HG02885 (cell line): ENCODE measurements at regions not wholly inside any gene's neighbourhood (a gene's known extent, or its start where the extent isn't known, plus 50 kb on each side); places are given as distances from the start of the nearest gene placed in this dataset.

Source experiments
- ATAC-seq: cut with Tn5 transposase; IDR thresholded peaks from one replicate; pipeline ENCODE4 v1.9.1; 2021; ENCODE audit warnings: mild to moderate bottlenecking; ENCODE audit not compliant: unreplicated experiment, poor library complexity

GRCh38 chr17:79457889-79458288 is 153.0 kb downstream of the RBFOX3 start:
- ATAC-seq: no peak

DNA sequence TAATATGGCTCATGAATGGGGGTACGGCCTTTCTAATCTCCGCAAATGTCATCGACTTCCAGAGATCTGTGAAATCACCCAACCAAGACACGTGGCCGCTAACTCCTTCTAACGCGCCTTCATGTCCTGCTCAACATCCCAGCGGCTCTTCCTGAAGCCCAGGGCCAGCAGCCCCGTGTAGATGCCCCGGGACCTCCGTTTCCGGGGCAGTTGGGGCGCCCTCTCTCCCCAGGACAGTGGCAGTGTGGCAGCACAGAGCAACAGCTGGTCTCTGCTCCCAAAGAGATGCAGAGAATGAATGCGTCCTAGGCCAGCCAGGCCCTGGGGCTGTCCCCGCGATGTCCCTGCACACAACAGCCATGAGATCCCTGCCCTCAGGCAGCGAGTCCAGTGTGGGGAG is 153.5 kb downstream of the RBFOX3 start:
- no peak for ATAC-seq

GRCh38 chr17:79455636-79456035 is 155.2 kb downstream of the RBFOX3 start:
- no peak for ATAC-seq

DNA sequence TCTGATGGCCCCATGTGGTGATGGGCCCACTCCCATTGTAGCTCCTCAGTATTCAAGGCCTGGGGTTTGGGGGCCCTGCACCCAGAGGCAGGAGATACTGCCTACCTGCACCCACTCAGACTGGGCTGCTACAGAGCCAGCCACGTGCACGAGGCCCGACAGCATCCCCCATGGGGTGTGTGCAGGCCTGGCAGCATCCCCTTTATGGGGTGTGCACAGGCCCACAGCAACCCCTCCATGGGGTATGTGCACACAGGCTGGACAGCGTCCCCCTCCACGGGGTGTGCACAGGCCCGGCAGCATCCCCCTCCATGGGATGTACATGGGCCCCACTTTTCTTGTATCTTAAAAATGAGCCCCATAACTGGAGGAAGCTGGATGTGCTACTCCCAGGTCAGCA is 156.0 kb downstream of the RBFOX3 start:
- no peak for ATAC-seq

- ATAC-seq: no peak
Observed at GRCh38 chr17:79453481-79453880, 157.4 kb downstream of the RBFOX3 start.

GRCh38 chr17:79452706-79453105 is 158.1 kb downstream of the RBFOX3 start:
- no peak for ATAC-seq

GRCh38 chr17:79451167-79451566 is 159.7 kb downstream of the RBFOX3 start:
- no peak for ATAC-seq

DNA sequence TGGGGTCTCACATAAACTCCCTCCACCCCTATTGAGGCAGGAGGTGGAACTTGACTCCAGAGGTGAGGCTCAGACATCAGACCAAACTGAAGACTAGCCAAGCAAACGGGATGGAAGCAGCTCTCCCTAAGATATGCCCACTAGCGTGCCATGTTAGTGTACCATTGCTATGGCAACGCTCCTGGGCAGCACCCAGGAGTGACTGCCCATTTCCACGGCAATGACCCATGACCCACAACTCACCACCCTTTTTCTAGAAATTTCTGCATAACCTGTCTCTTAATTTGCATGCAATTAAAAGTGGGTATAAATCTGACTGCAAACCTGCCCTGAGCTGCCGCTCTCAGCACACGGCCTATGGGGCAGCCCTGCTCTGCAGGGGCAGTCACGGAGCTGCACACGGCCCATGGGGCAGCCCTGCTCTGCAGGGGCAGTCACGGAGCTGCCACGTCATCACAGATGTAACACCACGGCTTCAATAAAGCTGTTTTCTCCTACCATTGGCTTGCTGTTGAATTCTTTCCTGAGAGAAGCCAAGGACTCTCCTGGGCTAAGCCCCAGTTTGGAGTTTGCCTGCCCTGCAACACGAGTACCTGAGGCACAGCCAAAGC is 164.3 kb downstream of the RBFOX3 start:
- ATAC-seq: no peak

GRCh38 chr17:79444198-79444597 is 166.7 kb downstream of the RBFOX3 start:
- ATAC-seq: no peak

- ATAC-seq: no peak
Observed at GRCh38 chr17:79443026-79443425, 167.8 kb downstream of the RBFOX3 start.

- no peak for ATAC-seq
Observed at GRCh38 chr17:79441356-79442160, 169.3 kb downstream of the RBFOX3 start.

GRCh38 chr17:79440251-79440650 is 170.6 kb downstream of the RBFOX3 start:
- no peak for ATAC-seq

GRCh38 chr17:79439493-79439892 is 171.4 kb downstream of the RBFOX3 start:
- no peak for ATAC-seq

DNA sequence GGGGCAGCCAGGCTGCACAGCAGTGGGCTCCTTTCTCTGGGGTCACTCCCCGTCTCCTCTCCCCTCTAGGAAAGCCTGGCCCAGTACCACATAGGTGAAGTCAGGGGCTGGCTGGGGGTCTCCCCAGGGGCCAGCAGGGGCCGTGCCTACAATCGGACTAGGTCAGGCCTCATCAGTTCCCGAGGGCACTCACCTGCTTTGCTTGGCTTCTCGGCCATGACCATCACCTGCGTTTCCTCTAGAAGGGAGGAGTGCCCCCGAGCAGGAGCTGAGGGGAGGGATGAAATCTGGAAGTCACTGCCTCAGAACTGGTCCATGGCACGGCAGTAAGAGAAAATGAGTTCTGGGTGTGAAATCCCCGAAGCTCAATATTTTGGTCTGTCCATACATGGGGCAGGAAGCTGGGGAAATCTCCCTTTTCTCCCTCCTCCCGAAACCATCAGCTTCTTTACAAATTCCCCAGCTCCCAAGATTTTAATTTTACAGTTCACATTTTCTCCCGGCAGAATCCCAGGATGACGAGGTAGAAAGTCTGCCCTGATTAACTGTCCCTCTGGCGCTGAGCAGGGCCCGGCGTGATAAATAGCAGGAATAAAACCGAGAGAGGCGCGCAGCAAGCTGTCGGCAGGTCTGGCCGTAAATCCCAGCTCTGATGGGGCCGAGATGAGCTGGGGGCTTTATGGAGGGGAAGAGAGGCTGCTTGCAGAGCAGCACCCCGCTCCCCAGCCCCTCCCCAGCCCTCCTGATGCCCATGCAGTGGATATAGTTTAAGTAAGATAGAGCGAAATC is 172.1 kb downstream of the RBFOX3 start:
- ATAC-seq: no peak

DNA sequence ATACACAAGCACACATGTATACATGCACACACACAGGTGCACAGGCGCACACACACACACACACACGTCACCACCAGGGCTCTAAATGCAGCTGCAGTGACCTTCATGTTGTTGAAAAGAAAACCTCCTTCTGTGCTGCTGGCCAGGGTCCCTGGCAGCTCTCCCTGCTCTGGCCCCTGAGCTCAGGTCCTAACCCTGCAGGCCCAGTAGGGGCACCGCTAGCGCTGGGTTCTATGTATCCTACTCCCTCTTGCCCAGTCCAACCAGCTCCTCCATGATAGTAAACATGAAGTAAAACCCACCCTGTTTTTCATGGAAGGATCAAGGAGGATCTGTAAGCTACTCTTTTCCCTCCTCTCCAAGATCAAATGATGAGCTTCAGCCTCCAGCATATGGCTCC is 172.8 kb downstream of the RBFOX3 start:
- no peak for ATAC-seq

DNA sequence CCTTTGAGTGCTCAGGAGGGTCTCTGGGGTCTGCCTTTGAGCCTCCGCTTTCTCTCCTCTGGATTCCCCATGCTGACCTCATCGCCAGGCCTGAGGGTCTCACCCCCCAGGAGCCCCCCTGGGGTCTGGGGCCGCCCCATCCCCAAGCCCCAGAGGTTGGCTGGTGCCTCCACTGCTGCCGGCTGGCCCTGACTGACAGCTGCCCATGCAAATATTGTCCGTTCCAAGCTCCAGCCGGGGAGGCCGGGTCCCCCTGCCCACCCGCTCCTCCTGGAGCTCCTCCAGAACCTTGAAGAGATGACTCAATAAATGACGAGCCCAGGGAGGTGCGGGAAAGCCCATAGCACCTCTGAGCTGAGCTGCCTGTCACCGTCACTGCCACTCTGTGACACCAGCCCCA is 173.8 kb downstream of the RBFOX3 start:
- ATAC-seq: no peak

DNA sequence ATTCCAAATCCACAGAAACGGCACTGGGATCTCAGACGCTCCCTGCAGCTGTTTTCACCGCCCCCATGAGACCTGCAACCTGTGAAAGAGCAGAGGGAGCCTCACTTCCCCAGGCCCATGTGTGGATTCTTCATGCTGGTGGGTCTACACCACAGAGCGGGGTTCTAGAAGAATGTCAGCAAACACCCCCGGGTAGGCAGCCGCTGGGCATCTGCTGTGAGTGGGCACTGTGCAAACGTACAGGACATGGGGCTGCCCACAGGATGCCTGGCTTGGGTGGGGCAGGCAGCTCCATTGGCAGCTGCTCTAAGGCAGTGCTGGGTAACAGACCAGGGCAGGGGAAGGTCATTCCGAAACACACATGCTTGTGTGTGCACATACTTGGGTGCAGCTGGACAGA is 174.9 kb downstream of the RBFOX3 start:
- no peak for ATAC-seq

DNA sequence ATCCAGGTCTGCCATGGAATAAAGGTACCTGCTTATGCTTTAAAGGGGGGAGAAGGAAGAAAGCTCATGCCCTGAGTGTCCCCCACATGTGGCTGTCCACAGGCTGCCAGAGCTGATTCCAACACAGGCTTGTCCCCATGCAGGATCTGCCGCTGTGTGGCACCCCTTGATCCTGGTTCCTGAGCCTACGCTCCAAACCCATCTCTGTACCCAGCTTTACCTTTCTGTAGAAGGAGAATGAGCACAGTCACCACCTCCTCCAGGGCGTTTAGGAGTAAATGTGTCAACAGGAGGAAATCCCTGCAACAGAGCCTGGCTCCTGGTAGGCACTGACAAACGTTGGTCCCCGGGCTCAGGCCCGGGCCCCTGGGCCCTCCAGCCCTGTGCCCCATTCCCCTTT is 175.6 kb downstream of the RBFOX3 start:
- ATAC-seq: no peak

- no peak for ATAC-seq
Observed at GRCh38 chr17:79434215-79434614, 176.6 kb downstream of the RBFOX3 start.

GRCh38 chr17:79433379-79433778 is 177.5 kb downstream of the RBFOX3 start:
- ATAC-seq: no peak

- ATAC-seq: no peak
Observed at GRCh38 chr17:79431175-79431574, 179.7 kb downstream of the RBFOX3 start.
